ENCODE measurements at regions not wholly inside any gene's neighbourhood (a gene's known extent, or its start where the extent isn't known, plus 50 kb on each side); places are given as distances from the start of the nearest gene placed in this dataset.

- TF ChIP-seq MAX (IDR thresholded peaks at IDR 0.05): no peak
- TF ChIP-seq JUNB (IDR thresholded peaks at IDR 0.05): no peak
- no peak for TF ChIP-seq REST (IDR thresholded peaks at IDR 0.05)
- TF ChIP-seq ELK1 (IDR thresholded peaks at IDR 0.05; ENCODE audit: low read depth, low read length): no peak
These were observed 53.6 kb downstream of the OLIG1 start for GRCh38 chr21:33123374-33124123.
